ENCODE measurements at regions not wholly inside any gene's neighbourhood (a gene's known extent, or its start where the extent isn't known, plus 50 kb on each side); places are given as distances from the start of the nearest gene placed in this dataset.

GRCh38 chr6:139534472-139535115 is 160.1 kb upstream of the CITED2 start:
- TF ChIP-seq, protein P1, sequence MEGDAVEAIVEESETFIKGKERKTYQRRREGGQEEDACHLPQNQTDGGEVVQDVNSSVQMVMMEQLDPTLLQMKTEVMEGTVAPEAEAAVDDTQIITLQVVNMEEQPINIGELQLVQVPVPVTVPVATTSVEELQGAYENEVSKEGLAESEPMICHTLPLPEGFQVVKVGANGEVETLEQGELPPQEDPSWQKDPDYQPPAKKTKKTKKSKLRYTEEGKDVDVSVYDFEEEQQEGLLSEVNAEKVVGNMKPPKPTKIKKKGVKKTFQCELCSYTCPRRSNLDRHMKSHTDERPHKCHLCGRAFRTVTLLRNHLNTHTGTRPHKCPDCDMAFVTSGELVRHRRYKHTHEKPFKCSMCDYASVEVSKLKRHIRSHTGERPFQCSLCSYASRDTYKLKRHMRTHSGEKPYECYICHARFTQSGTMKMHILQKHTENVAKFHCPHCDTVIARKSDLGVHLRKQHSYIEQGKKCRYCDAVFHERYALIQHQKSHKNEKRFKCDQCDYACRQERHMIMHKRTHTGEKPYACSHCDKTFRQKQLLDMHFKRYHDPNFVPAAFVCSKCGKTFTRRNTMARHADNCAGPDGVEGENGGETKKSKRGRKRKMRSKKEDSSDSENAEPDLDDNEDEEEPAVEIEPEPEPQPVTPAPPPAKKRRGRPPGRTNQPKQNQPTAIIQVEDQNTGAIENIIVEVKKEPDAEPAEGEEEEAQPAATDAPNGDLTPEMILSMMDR (conservative IDR thresholded peaks at IDR 0.05; ENCODE audit: low read depth, low read length), result no peak
- no peak for TF ChIP-seq EZH2 (IDR thresholded peaks at IDR 0.05; ENCODE audit: borderline replicate concordance, low read depth, low read length, poor library complexity, severe bottlenecking)

Data from A673 (cell line).